DND-41 (cell line): ENCODE measurements at regions not wholly inside any gene's neighbourhood (a gene's known extent, or its start where the extent isn't known, plus 50 kb on each side); places are given as distances from the start of the nearest gene placed in this dataset.

Experiments used
- ATAC-seq: fragments of 200-7000 bp; cut with Tn5 transposase; 3 replicates; pipeline ENCODE4 v1.9.1; 2021; ENCODE audit warnings: low read depth; ENCODE audit not compliant: insufficient read depth
- DNase-seq: peaks from one replicate; pipeline ENCODE4 v3.0.0-alpha.2; 2020
- H2AFZ ChIP-seq: 2 replicates; pipeline ENCODE4 v1.6.0; 2012; ENCODE audit warnings: low read depth, low read length
- H3K27ac ChIP-seq: 2 replicates; pipeline ENCODE4 v1.5.1; 2012; ENCODE audit warnings: low read length, inconsistent platforms
- H3K27me3 ChIP-seq: fragments of 200-600 bp; sonication (generic); 2 replicates; pipeline ENCODE4 v1.6.0; 2012; ENCODE audit warnings: low read length, mild to moderate bottlenecking, inconsistent platforms; ENCODE audit not compliant: insufficient read depth, poor library complexity
- H3K36me3 ChIP-seq: 2 replicates; pipeline ENCODE4 v1.5.1; 2012; ENCODE audit warnings: low read length, inconsistent platforms; ENCODE audit not compliant: insufficient read depth
- H3K4me1 ChIP-seq: 2 replicates; pipeline ENCODE4 v1.5.1; 2012; ENCODE audit warnings: mild to moderate bottlenecking, low read length; ENCODE audit not compliant: insufficient read depth
- H3K4me2 ChIP-seq: 2 replicates; pipeline ENCODE4 v1.6.0; 2012; ENCODE audit warnings: mild to moderate bottlenecking, moderate library complexity, low read length, inconsistent platforms; ENCODE audit not compliant: insufficient read depth
- H3K4me3 ChIP-seq, 2 experiments: fragments of 200-600 bp in 1 of 2; shearing (Covaris generic) in 1 of 2; 2 replicates each; pipeline ENCODE4 v1.5.1; 2012 to 2016; ENCODE audit warnings: inconsistent platforms in 2 of 2, low read length in 2 of 2, mild to moderate bottlenecking in 2 of 2, low read depth in 1 of 2, moderate library complexity in 1 of 2
- H3K79me2 ChIP-seq: 2 replicates; pipeline ENCODE4 v1.6.0; 2012; ENCODE audit warnings: low read length, inconsistent platforms; ENCODE audit not compliant: insufficient read depth
- H3K9ac ChIP-seq: 2 replicates; pipeline ENCODE4 v1.6.0; 2012; ENCODE audit warnings: low read depth, mild to moderate bottlenecking, inconsistent platforms, low read length, moderate library complexity
- H3K9me3 ChIP-seq: 2 replicates; pipeline ENCODE4 v1.5.1; 2012; ENCODE audit warnings: low read length, moderate library complexity, mild to moderate bottlenecking, inconsistent platforms; ENCODE audit not compliant: insufficient read depth, severe bottlenecking
- H4K20me1 ChIP-seq: 2 replicates; pipeline ENCODE4 v1.6.0; 2012; ENCODE audit warnings: low read length; ENCODE audit not compliant: insufficient read depth
- CTCF ChIP-seq: IDR thresholded peaks from 2 replicates; pipeline ENCODE4 v1.5.1; 2012; ENCODE audit warnings: borderline replicate concordance, low read length, moderate library complexity, mild to moderate bottlenecking; ENCODE audit not compliant: poor library complexity, severe bottlenecking; ENCODE audit errors: extremely low read depth
- EZH2 ChIP-seq: IDR thresholded peaks from 3 replicates; pipeline ENCODE4 v1.6.1; 2012; ENCODE audit warnings: borderline replicate concordance, low read depth, mild to moderate bottlenecking, moderate library complexity, low read length, inconsistent platforms; ENCODE audit not compliant: severe bottlenecking

- no peaks in the 10 kb centered on the region for H3K36me3 ChIP-seq
- no peak overlapping the region for H3K9ac ChIP-seq
- no peak overlapping the region for H2AFZ ChIP-seq
- no peaks in the 10 kb centered on the region for H3K9me3 ChIP-seq
- H4K20me1 ChIP-seq: no peaks in the 10 kb centered on the region
- no peaks in the 10 kb centered on the region for H3K79me2 ChIP-seq
- TF ChIP-seq CTCF (no peak), EZH2 (no peak)
- H3K4me1 ChIP-seq: 0 out of 2 replicates have a peak, but pooled peaks cover 3% of the 10 kb centered on the region
- H3K4me2 ChIP-seq: no peak overlapping the region
- H3K27me3 ChIP-seq: no peaks in the 10 kb centered on the region
- DNase-seq: no peak
- no peak overlapping the region for H3K4me3 ChIP-seq
- H3K27ac ChIP-seq: no peak overlapping the region
- ATAC-seq: no peak
Observed at GRCh38 chr7:115822801-115823200, 207.8 kb downstream of the TFEC start.

- H3K9ac ChIP-seq: no peak overlapping the region
Observed at GRCh38 chr7:115822380-115822779, 208.2 kb downstream of the TFEC start.

GRCh38 chr7:115816318-115816974, 214.1 kb downstream of the TFEC start:
- Histone ChIP-seq H3K27ac (no peak overlapping the region), H3K4me1 (no peaks in the 10 kb centered on the region), H3K27me3 (peaks cover 3% of the 10 kb centered on the region), H4K20me1 (no peaks in the 10 kb centered on the region), H3K9ac (no peak overlapping the region), H2AFZ (no peak overlapping the region), H3K79me2 (no peaks in the 10 kb centered on the region), H3K36me3 (no peaks in the 10 kb centered on the region), H3K9me3 (no peaks in the 10 kb centered on the region), H3K4me3 (no peak overlapping the region), H3K4me2 (no peak overlapping the region)
- TF ChIP-seq EZH2: no peak
- TF ChIP-seq CTCF: no peak
- no peak for ATAC-seq
- no peak for DNase-seq

More at GRCh38 chr7:115822380-115822779, 208.2 kb downstream of the TFEC start:
- H3K27me3 ChIP-seq: no peaks in the 10 kb centered on the region
- 0 out of 2 replicates have a peak, but pooled peaks cover 3% of the 10 kb centered on the region for H3K4me1 ChIP-seq
- no peak overlapping the region for H3K4me3 ChIP-seq
- H3K79me2 ChIP-seq: no peaks in the 10 kb centered on the region
- H3K4me2 ChIP-seq: no peak overlapping the region
- TF ChIP-seq EZH2 (no peak), CTCF (no peak)
- H3K36me3 ChIP-seq: no peaks in the 10 kb centered on the region
- H3K27ac ChIP-seq: no peak overlapping the region
- no peaks in the 10 kb centered on the region for H3K9me3 ChIP-seq
- H4K20me1 ChIP-seq: no peaks in the 10 kb centered on the region
- ATAC-seq: peak; percentile 40; the same call in 1 of the 3 replicates
- H2AFZ ChIP-seq: no peak overlapping the region
- no peak for DNase-seq

GRCh38 chr7:115812794-115813193, 217.8 kb downstream of the TFEC start:
- Histone ChIP-seq H3K36me3 (no peaks in the 10 kb centered on the region), H2AFZ (no peak overlapping the region), H3K79me2 (no peaks in the 10 kb centered on the region), H3K27ac (no peak overlapping the region), H4K20me1 (no peaks in the 10 kb centered on the region), H3K4me2 (no peak overlapping the region), H3K4me1 (no peaks in the 10 kb centered on the region), H3K4me3 (no peak overlapping the region), H3K9me3 (no peaks in the 10 kb centered on the region), H3K9ac (no peak overlapping the region), H3K27me3 (peaks cover 6% of the 10 kb centered on the region)
- DNase-seq (no peak), ATAC-seq (no peak)
- no peak for TF ChIP-seq EZH2
- TF ChIP-seq CTCF: no peak
